ENCODE measurements at regions not wholly inside any gene's neighbourhood (a gene's known extent, or its start where the extent isn't known, plus 50 kb on each side); places are given as distances from the start of the nearest gene placed in this dataset.
"Not testable (repeated sequence)": the region's sequence is repeated elsewhere in the genome, so short reads cannot be mapped to it uniquely, and the experiment has no call there.

- no peak for DNase-seq
Observed at GRCh38 chr1:101428562-101428961, 191.7 kb downstream of the S1PR1 start.

GRCh38 chr1:101431956-101432510 lies 195.2 kb downstream of the S1PR1 start:
- no peak for DNase-seq

DNA sequence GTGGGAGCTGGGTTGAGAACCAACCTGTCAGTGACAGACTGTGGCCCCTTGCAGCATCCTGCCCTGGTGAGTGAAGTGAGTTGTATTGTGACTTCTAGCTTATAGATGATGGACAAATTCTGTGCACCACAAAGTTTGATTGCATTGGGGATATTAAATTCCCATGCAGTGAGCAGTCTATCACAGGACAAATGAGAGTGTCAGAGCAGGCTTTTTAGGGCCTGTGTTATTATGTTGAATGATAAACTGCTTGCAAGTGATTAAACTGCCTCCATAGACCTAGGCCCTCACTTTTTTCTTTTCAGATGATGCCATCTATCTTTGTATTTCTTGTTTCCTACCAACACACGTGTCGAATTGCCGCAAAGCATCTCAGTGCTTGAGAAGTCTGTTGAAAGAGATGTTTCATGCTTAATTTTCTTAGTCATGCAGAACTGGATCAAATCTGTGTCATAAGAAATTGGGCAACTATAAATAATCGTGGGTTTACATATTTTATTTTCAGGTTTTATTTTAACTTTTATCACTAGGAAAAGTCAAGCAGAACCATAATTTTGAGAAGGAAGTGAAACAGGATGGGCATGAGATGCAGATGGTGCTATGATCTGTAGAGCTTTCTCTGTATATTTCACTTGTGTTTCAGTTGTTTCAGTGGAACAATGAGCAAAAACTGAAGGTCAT lies 199.2 kb downstream of the S1PR1 start:
- DNase-seq, result peak in 1 of 5 experiments; percentile 12

- no peak for DNase-seq
Observed at GRCh38 chr1:101437800-101438199, 201.0 kb downstream of the S1PR1 start.

- peak in 1 of 5 experiments; percentile 30 for DNase-seq
Observed at GRCh38 chr1:101438359-101438758, 201.5 kb downstream of the S1PR1 start.

DNA sequence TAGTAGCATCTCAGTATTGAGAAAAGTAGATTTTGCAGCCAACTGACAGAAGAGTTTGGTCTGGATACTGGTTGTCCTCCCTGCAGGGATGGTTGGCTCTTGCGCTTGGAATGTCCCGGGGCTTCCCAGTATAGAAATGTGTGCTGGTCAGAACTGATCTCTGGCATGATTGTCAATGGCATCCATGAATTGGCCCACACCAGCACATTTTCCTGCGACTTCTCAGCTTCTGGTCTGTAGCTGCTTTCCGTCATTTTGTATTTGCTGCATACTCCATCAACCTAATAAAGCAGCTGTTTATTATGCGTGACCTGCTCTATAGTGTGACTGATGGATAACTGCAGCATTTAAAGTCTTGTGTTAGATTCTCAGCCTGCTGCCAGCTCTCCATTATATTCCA lies 203.7 kb downstream of the S1PR1 start:
- no peak for DNase-seq

DNA sequence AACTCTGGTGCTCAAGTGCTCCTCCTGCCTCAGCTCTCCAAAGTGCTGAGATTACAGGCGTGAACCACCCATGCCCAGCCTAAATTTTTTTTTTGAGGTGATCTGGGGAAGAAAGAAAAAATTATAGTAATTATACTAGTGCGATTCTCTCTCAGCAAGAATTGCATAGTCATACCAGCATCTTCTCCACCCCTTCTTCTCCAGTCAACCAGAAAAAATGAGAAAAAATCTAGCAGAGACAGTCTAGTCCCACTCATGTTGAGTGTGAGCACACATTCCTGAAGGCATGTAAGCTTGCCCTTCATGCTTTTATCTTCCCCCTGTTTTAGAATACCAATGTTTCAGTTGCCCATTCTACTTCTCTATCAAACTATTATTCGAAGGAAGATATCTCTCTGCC lies 207.6 kb downstream of the S1PR1 start:
- DNase-seq, result no peak

DNA sequence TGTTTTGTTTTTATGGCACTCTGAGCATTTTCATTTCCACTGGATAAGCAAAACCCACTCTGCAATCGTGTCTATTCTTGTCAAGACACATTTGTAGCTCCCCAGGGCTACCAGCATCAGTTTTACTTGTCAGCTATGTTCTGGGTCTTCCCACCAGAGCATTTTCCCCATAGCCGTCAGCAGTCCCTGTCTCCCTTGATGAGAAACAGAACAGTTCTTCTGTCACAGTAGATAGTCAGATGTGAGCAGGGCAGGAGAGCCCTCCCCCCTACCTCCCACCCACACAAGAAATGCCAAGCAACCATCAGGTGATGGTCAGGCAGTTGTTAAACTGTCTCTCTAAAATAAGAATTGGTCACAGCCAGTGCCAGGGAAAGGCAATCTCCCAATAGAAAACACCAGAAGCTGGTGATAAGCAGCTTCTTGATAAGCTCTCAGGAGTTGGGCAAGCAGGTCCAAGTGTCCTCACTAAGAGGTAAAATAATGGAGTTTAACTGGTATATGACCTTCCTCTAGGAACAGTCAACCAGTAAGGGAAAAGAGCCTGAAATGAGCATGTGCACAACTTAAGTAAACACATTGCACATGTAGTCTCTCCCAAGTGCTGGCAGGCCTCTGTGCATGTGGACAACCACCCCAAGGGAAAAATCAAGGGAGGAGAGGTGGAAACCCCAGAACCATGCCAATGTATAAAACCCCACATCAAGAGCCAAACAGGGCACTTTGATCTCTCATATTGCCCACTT lies 208.2 kb downstream of the S1PR1 start:
- no peak for DNase-seq

DNA sequence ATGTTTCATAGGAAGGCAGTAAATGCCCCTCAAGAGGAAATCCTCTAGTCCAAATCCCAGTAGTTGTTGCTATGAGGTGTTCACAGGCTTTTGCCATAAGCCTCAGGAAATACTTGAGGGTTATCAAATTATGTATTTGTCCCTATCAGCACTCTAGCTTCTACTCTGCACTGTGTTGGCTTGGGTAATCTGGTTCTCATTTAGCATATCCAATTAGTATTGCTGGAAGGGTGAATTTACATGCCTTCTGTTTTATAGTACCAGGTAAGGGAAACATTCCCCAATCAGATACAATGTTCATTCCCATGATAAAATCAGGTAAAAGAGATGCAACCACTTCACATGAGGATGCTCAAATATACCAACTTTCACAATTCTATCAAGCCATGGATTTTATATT lies 211.2 kb downstream of the S1PR1 start:
- no peak for DNase-seq

- not testable (repeated sequence) for DNase-seq
Observed at GRCh38 chr1:101450691-101451090, 213.9 kb downstream of the S1PR1 start.

DNA sequence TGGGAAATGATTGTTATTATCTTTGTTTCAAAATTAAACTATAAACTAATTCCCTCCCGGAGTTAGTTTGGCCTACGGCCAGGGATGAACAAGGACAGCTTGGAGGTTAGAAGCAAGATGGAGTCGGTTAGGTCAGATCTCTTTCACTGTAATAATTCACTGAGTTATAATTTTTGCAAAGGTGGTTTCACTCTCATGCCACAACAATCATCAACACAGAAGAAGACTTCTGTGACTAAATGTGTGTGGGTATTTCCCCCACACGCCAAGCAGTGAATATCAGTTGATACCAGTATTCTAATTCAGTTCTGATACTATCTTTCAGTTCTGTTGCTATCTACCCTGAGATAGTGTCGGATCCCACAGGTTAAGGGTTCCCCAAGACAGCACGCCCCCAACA lies 215.1 kb downstream of the S1PR1 start:
- peak in 2 of 5 experiments; percentile 5 to 74 for DNase-seq

DNA sequence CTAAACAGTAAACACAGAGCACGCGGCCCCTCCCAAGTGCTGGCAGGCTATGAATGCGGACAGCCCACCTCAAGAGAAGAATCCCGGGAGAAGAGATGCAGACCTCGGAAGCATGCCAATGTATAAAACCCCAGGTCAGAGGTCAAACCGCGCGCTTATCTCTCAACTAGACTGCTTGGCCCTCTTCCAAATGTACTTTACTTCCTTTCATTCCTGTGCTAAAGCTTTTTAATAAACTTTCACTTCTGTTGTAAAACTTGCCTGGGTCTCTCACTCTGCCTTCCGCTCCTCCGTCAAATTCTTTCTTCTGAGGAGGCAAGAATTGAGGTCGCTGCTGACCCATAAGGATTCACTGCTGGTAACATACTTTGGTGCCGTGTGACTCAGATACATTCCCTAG lies 216.0 kb downstream of the S1PR1 start:
- no peak for DNase-seq

GRCh38 chr1:101453844-101454243 lies 217.0 kb downstream of the S1PR1 start:
- DNase-seq, result peak in 1 of 5 experiments; percentile 32

- no peak for DNase-seq
Observed at GRCh38 chr1:101455166-101455565, 218.3 kb downstream of the S1PR1 start.

DNA sequence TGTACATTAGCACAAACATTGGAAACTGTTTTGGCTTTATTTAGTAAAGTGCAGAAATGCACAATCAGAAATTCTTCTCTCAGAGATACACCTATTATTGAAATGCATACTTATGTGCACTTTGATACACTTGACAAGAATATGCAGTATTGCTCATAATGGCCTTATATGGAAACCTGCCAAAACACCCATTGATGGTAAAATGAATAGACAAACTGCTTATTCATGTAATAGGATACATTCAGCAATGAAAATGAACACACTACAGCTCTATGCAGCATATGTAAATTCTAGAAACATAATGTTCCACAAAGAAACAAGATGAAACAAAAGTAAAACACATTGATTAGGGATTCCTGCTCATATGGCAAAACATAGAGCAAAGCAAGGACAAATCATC lies 223.9 kb downstream of the S1PR1 start:
- no peak for DNase-seq

GRCh38 chr1:101463195-101463594 lies 226.4 kb downstream of the S1PR1 start:
- no peak for DNase-seq

GRCh38 chr1:101465941-101466340 lies 229.1 kb downstream of the S1PR1 start:
- no peak for DNase-seq

GRCh38 chr1:101474039-101474665 lies 237.3 kb downstream of the S1PR1 start:
- DNase-seq, result peak in 1 of 5 experiments; percentile 41

- DNase-seq, result no peak
Observed at GRCh38 chr1:101476541-101476940, 239.7 kb downstream of the S1PR1 start.

DNA sequence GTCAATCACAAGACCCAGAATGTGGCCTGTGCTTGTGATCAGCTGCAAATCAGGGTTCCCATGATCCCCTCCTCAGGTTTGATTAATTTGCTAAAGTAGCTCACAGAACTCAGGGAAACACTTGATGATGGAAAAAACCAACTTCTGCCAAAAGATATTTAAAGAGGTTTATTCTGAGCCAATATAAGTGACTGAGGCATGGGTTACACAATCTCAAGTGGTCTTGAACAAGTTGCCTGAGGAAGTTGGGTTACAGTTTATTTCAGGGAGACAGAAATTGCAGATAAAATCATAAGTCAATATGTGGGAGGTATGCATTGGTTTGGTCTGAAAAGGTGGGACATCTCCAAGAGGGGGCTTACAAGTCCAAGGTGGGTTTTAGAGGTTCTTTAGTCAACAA lies 243.1 kb downstream of the S1PR1 start:
- no peak for DNase-seq

- DNase-seq, result no peak
Observed at GRCh38 chr1:101482306-101482705, 245.5 kb downstream of the S1PR1 start.

DNA sequence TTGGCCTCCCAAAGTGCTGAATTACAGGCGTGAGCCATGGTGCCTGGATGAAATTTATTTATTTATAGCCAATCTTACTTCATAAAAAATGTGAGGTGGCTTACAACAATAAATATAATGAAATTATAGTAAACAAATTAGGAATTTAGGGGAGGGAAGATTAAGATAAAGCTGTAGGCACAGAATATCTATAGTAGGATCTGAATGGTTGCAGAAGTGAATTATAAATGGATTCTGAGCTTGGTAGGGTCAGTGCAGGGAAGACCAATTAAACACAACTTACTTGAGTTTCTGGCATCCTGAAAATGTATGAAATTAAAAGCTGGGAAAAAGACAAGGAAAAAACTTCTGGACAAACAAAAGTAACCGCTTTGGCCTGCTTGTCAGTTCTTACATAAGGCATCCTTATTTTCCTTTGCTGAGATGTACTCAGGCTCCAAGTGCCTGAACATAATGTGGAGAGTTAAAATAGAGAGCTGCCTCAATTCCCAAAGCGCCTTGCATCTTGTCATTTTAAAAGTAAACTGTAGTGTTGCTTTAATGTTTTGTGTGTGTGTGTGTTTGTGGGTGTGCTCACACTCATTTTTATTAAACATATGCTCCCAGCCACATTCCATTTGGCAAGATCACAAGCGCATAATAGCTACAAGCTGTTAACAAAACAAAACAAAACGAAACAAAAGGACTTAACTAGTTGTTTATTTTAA lies 247.3 kb downstream of the S1PR1 start:
- no peak for DNase-seq
